ENCODE measurements at regions not wholly inside any gene's neighbourhood (a gene's known extent, or its start where the extent isn't known, plus 50 kb on each side); places are given as distances from the start of the nearest gene placed in this dataset.
"Not testable (repeated sequence)": the region's sequence is repeated elsewhere in the genome, so short reads cannot be mapped to it uniquely, and the experiment has no call there.

GRCh38 chr12:83779526-83779925 is 1092.8 kb downstream of the TMTC2 start:
- DNase-seq = no peak

GRCh38 chr12:83769151-83769550 is 1082.4 kb downstream of the TMTC2 start:
- no peak for DNase-seq

DNA sequence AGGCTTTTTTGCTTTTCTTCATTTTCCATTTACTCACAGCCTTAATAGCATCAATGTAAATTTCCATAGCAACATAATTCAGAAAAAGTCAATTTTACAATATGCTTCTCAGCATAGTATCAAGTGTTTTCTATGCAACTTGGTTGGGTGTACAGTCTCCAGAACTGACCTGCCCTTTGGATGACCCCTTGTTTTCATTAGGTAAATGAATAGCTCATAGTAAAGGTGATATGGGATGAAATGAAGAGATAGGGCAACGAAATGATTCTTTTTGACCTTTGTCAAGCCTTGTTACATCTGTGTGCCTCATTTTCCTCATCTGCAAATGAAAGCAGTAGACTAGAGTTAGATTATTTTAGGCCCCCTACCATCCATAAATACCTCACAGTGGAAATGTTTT is 1081.0 kb downstream of the TMTC2 start:
- DNase-seq = no peak

GRCh38 chr12:83763425-83763824 is 1076.7 kb downstream of the TMTC2 start:
- no peak for DNase-seq

DNA sequence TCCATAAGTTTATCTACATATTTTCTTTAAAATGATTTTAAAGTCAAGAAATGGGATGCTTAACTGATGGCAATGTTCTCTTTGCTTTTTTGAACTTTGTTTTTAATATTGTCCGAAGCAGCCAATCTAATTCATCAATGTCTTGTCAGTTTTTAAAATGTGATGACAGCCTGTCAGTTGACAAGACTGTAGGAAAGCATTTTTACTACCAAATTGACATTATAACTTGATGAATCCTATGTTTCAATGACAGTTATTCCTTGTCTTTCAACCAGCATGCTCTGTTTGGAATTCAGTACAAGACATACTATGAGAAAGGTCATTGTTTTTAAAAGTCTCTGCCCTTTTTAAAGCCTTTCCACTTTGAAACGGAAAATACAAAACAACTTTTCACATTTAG is 1073.2 kb downstream of the TMTC2 start:
- no peak for DNase-seq

- no peak for DNase-seq
Observed at GRCh38 chr12:83758888-83759631, 1072.4 kb downstream of the TMTC2 start.

GRCh38 chr12:83753904-83754303 is 1067.2 kb downstream of the TMTC2 start:
- no peak for DNase-seq

DNA sequence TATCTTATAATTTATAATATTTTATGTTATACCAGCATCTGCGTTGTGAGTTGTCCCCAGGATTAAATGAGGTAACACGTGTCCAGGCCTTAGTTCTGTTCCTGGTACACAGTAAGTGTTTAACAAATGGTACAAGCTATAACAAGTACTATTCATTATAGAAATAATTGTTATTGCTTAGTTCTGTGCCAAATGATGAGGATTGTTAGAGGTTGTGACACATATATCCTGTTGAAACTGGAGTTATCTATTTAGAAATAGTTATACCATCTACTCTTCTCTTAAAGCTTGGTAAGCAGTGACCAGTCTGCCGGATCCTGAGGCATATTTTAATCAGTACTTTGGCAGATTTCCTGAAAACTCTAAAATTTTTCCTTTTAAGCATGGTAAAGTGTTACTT is 1066.5 kb downstream of the TMTC2 start:
- DNase-seq = no peak

DNA sequence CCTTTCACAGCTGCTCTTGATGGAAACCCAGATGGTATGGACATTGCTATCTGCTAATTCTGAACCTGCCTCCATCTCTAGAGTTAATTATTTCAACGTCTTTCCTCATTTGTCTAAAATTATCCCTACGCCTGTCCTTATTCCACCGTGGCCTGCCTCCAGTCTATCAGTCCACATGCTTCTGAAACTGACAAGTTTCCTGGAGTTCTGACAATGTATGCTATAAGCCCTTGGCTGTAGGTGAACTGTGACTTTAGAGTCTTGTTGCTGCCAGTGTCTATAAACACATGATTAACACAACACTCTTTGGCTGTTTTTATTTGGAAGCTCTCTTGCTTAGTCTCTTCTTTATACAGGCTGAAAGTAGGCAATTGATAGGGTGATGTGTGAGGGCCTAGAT is 1052.9 kb downstream of the TMTC2 start:
- no peak for DNase-seq

- DNase-seq = no peak
Observed at GRCh38 chr12:83710851-83711250, 1024.1 kb downstream of the TMTC2 start.

GRCh38 chr12:83709899-83710298 is 1023.2 kb downstream of the TMTC2 start:
- no peak for DNase-seq

- DNase-seq = no peak
Observed at GRCh38 chr12:83700838-83701237, 1014.1 kb downstream of the TMTC2 start.

DNA sequence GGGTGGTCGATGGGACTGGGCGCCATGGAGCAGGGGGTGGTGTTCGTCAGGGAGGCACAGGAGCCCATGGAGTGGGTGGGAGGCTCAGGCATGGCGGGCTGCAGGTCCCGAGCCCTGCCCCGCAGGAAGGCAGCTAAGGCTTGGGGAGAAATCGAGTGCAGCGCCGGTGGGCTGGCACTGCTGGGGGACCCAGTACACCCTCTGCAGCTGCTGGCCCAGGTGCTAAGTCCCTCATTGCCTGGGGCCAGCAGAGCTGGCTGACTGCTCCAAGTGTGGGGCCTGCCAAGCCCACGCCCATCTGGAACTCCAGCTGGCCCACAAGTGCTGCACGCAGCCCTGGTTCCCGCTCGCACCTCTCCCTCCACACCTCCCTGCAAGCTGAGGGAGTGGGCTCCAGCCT is 1009.6 kb downstream of the TMTC2 start:
- DNase-seq = not testable (repeated sequence)

DNA sequence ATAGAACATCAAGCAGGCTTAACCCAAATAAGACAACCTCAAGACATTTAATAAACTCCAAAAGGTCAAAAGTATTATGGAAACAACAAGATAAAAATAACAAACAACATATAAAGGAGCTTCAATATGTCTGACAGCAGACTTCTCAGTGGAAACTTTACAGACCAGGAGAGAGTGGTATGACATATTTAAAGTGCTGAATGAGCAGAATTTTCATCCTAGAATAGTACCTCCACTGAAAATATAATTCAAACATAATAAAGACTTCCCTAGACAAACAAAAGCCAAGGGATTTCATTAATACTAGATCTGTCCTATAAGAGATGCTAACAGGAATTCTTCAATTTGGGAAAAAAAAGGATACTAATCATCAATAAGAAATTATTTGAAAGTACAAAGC is 1005.0 kb downstream of the TMTC2 start:
- no peak for DNase-seq

DNA sequence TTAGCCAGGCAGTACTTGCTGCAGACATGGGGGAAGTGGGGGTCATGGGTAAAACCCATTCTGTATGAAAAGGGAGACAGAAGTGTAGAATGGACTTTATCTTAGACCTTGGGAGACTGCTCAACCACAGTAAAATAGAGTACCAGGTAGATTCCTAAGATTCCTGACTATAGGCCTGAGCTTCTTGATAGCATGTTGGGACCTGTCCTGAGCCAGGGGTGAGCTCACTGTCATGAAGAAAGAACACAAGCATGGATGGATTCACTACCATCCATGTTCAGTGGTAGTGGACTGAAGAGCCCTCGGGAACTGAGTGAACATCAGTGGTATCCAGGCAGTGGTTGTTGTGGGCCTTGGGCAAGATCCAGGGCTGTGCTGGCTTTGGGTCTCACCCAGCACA is 1003.8 kb downstream of the TMTC2 start:
- no peak for DNase-seq

GRCh38 chr12:83689333-83689732 is 1002.6 kb downstream of the TMTC2 start:
- DNase-seq = no peak

DNA sequence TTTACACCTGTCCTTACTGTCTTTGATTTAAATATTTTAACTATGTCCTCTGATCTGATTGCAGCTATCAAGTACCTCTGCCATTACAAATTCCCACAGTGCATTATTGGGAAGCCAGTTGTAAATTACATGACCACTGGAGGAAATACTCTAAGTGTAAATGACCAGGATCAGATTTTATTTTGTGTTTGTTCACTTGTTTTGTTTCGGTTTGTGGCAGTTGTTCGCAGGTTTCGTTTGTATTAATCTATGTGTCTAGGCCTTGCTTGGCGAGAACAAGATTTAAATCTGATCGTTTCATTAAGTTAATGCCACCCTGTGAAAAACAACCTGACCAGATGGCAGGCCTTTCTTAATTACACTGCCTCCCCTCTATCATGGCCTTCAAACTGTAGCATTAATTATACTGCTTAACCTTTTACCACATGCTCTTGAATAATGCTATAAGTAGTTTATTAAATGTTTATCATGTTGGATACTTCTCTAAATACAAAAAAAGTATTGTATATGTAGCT is 990.1 kb downstream of the TMTC2 start:
- no peak for DNase-seq

- DNase-seq = no peak
Observed at GRCh38 chr12:83666690-83667089, 980.0 kb downstream of the TMTC2 start.

- no peak for DNase-seq
Observed at GRCh38 chr12:83665634-83666218, 979.0 kb downstream of the TMTC2 start.

- DNase-seq = no peak
Observed at GRCh38 chr12:83664650-83665049, 977.9 kb downstream of the TMTC2 start.

DNA sequence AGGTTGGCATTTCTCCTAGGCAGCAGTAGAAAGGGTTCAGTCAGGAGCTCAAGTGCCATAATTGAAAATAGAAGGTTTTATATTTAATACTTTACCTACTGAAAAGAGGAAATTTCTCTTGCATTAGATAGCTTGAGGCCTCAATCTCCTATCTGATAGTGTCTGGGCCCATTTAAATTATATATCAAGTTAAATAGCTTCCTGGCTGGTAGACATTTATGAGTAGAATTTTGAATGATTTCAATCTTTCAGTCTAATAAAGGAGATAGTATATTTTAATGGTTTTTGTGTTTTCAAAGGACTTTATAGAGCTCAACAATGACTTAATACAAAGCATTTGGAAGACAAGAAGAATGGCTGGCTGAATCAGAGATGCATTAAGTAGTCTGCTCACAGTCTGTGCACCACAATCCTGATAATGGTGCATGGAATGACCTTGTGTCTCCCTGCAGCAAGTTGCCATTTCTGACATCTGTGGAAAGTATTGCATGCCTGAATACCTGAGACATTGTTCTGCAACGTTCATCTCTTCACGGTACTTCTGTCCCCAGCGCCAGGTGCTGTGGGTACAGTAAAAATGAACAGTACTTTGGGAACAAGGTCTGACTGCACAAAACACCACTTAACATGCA is 974.1 kb downstream of the TMTC2 start:
- no peak for DNase-seq

DNA sequence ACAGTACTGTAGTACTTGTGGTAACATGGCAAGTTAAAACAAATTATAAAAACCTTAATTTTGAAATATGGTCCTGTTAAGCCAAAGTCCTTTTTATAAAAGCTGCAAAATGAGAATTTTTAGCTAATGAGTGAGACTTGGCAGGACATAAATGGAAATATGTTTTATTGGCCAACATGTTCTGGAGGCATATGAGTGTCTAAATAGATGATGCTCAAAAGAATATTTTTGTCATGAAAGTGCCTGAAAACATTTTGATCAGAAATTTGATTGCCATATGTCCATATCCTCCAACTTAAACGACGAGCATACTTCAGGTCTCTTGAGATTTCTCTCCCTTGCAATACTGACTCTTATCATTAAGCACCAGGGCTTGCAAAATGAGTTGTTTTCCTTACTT is 972.6 kb downstream of the TMTC2 start:
- DNase-seq = no peak

GRCh38 chr12:83656004-83656403 is 969.3 kb downstream of the TMTC2 start:
- DNase-seq = no peak

- DNase-seq = no peak
Observed at GRCh38 chr12:83642205-83642604, 955.5 kb downstream of the TMTC2 start.
